ENCODE measurements at regions not wholly inside any gene's neighbourhood (a gene's known extent, or its start where the extent isn't known, plus 50 kb on each side); places are given as distances from the start of the nearest gene placed in this dataset.

GRCh38 chr11:103619938-103620337, 416.5 kb upstream of the DDI1 start:
- TF ChIP-seq, protein P1, sequence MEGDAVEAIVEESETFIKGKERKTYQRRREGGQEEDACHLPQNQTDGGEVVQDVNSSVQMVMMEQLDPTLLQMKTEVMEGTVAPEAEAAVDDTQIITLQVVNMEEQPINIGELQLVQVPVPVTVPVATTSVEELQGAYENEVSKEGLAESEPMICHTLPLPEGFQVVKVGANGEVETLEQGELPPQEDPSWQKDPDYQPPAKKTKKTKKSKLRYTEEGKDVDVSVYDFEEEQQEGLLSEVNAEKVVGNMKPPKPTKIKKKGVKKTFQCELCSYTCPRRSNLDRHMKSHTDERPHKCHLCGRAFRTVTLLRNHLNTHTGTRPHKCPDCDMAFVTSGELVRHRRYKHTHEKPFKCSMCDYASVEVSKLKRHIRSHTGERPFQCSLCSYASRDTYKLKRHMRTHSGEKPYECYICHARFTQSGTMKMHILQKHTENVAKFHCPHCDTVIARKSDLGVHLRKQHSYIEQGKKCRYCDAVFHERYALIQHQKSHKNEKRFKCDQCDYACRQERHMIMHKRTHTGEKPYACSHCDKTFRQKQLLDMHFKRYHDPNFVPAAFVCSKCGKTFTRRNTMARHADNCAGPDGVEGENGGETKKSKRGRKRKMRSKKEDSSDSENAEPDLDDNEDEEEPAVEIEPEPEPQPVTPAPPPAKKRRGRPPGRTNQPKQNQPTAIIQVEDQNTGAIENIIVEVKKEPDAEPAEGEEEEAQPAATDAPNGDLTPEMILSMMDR (IDR thresholded peaks at IDR 0.05) = no peak
- TF ChIP-seq EZH2 (IDR thresholded peaks at IDR 0.05) (no peak), EZH2phosphoT487 (IDR thresholded peaks at IDR 0.05) (no peak)
